ENCODE measurements at regions not wholly inside any gene's neighbourhood (a gene's known extent, or its start where the extent isn't known, plus 50 kb on each side); places are given as distances from the start of the nearest gene placed in this dataset.

- DNase-seq (ENCODE audit: extremely low read depth, low read depth): no peak
- H3K4me3 ChIP-seq (replicated peaks; ENCODE audit: low read depth, low read length): no peak overlapping the region
- peak; percentile 19 for TF ChIP-seq CTCF (IDR thresholded peaks at IDR 0.05; ENCODE audit: low read depth, low read length, missing control alignments)
Observed at GRCh38 chr9:107155244-107155817, 127.7 kb upstream of the RAD23B start.

- DNase-seq (ENCODE audit: extremely low read depth, low read depth): no peak
- peak; percentile 44 for TF ChIP-seq CTCF (IDR thresholded peaks at IDR 0.05; ENCODE audit: low read depth, low read length, missing control alignments)
- no peak overlapping the region for H3K4me3 ChIP-seq (replicated peaks; ENCODE audit: low read depth, low read length)
Observed at GRCh38 chr9:107158321-107158720, 124.8 kb upstream of the RAD23B start.

GRCh38 chr9:107161338-107161737 is 121.7 kb upstream of the RAD23B start:
- no peak for TF ChIP-seq CTCF (IDR thresholded peaks at IDR 0.05; ENCODE audit: low read depth, low read length, missing control alignments)
- no peak for DNase-seq (ENCODE audit: extremely low read depth, low read depth)
- no peak overlapping the region for H3K4me3 ChIP-seq (replicated peaks; ENCODE audit: low read depth, low read length)

GRCh38 chr9:107163370-107163769 is 119.7 kb upstream of the RAD23B start:
- no peak for DNase-seq (ENCODE audit: extremely low read depth, low read depth)
- TF ChIP-seq CTCF (IDR thresholded peaks at IDR 0.05; ENCODE audit: low read depth, low read length, missing control alignments): no peak
- H3K4me3 ChIP-seq (replicated peaks; ENCODE audit: low read depth, low read length): no peak overlapping the region

- no peak overlapping the region for H3K4me3 ChIP-seq (replicated peaks; ENCODE audit: low read depth, low read length)
- DNase-seq (ENCODE audit: extremely low read depth, low read depth): no peak
- no peak for TF ChIP-seq CTCF (IDR thresholded peaks at IDR 0.05; ENCODE audit: low read depth, low read length, missing control alignments)
Observed at GRCh38 chr9:107169796-107170195, 113.3 kb upstream of the RAD23B start.

GRCh38 chr9:107170801-107171200 is 112.3 kb upstream of the RAD23B start:
- no peak for TF ChIP-seq CTCF (IDR thresholded peaks at IDR 0.05; ENCODE audit: low read depth, low read length, missing control alignments)
- DNase-seq (ENCODE audit: extremely low read depth, low read depth): no peak
- no peak overlapping the region for H3K4me3 ChIP-seq (replicated peaks; ENCODE audit: low read depth, low read length)

Data from HFF-Myc (cell line).